CD4-positive, alpha-beta T cell treated with Interleukin-1 beta for 1 hour (primary cell): ENCODE measurements at regions not wholly inside any gene's neighbourhood (a gene's known extent, or its start where the extent isn't known, plus 50 kb on each side); places are given as distances from the start of the nearest gene placed in this dataset.

Experiments
- DNase-seq, 2 donors: peaks; one replicate each; pipeline ENCODE4 v3.0.0-alpha.2; 2020 to 2022

DNA sequence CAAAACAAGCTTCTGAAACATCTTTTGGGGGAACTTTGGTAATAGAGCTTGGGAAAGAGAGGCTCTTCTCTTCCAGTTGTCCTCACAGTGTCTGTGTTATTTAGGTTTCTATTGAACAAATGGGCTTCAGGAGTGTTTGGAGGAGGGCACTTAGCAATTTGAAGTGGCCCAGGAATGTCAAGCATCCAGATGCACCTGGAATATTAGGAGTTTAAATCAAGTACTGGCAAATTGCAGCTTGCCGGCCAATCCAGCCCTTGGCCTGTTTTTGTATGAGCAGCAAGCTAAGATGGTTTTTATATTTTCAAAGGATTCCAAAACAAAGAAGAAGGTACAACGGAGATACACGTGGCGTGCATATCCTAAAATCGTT lies 94.7 kb downstream of the CCDC185 start:
- DNase-seq = no peak

DNA sequence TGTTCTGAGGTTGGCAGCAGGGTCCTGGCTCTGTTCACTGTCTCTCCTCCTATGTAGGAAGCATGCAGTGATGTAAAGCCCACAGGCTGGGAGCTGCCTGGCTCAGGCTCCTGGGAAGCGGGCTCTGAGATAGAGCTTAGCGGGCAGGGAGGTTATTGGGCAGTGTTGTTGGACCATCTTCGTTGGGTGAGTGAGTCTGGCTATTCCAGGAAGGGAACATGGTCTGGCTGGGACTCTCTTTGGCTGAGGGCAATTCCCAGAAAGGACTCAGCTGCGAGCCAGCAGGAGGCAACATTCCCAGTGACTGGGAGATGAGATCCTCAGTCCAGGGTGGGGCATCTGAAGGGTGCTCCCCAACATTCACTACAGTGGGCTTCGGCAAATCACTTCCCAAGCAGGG lies 96.2 kb downstream of the CCDC185 start:
- no peak for DNase-seq

GRCh38 chr1:223490256-223490655 lies 97.0 kb downstream of the CCDC185 start:
- DNase-seq = no peak
